Panc1 (cell line): ENCODE measurements at regions not wholly inside any gene's neighbourhood (a gene's known extent, or its start where the extent isn't known, plus 50 kb on each side); places are given as distances from the start of the nearest gene placed in this dataset.

Experiments used
- ATAC-seq: fragments of 200-7000 bp; cut with Tn5 transposase; 2 replicates; pipeline ENCODE4 v1.9.1; 2020; ENCODE audit warnings: mild to moderate bottlenecking, moderate library complexity
- BruUV-seq: library from RNA; stranded (reverse); fragments of 400-500 nt; replicated peaks from 2 replicates; lab custom pipeline; 2021; lab: Mats Ljungman, UMichigan
- CTCF ChIA-PET: fragments of 300-600 bp; sonication (Branson Sonifier 250); formaldehyde crosslinking; loops from one replicate; lab custom pipeline; 2022; ENCODE audit warnings: antibody characterized with exemption; lab: Charles Lee
- POLR2A ChIA-PET: fragments of 300-600 bp; sonication (Branson Sonifier 250); formaldehyde crosslinking; loops from one replicate; lab custom pipeline; 2022; ENCODE audit warnings: antibody characterized with exemption; lab: Charles Lee
- DNase-seq: peaks from one replicate; pipeline ENCODE4 v3.0.0-alpha.2; 2010; ENCODE audit warnings: low read depth, low spot score
- H3K27ac ChIP-seq: 2 replicates; pipeline ENCODE4 v1.5.1; 2011; ENCODE audit warnings: mild to moderate bottlenecking, low read length, inconsistent platforms
- H3K27me3 ChIP-seq: fragments of 200-500 bp; sonication (Bioruptor generic); 2 replicates; pipeline ENCODE4 v1.6.0; 2014; ENCODE audit warnings: low read length, inconsistent platforms; ENCODE audit not compliant: control insufficient read depth, insufficient read depth
- H3K36me3 ChIP-seq: fragments of 200-500 bp; sonication (Bioruptor generic); 2 replicates; pipeline ENCODE4 v1.5.1; 2014; ENCODE audit warnings: inconsistent platforms, mild to moderate bottlenecking, low read length, moderate library complexity; ENCODE audit not compliant: control insufficient read depth, insufficient read depth
- H3K4me1 ChIP-seq: 2 replicates; pipeline ENCODE4 v1.5.1; 2011; ENCODE audit warnings: inconsistent platforms, mild to moderate bottlenecking, low read length, moderate library complexity; ENCODE audit not compliant: control insufficient read depth, insufficient read depth
- H3K4me3 ChIP-seq, 2 experiments: 2 replicates each; pipeline ENCODE4 v1.5.1; 2011 to 2012; ENCODE audit warnings: low read depth in 2 of 2, low read length in 2 of 2, mild to moderate bottlenecking in 2 of 2, inconsistent platforms in 1 of 2, moderate library complexity in 1 of 2
- H3K9me3 ChIP-seq: fragments of 200-500 bp; sonication (Bioruptor generic); 2 replicates; pipeline ENCODE4 v1.5.1; 2014; ENCODE audit warnings: low read depth, mild to moderate bottlenecking, inconsistent platforms, low read length, moderate library complexity; ENCODE audit not compliant: control insufficient read depth, insufficient read depth
- CTCF ChIP-seq: fragments of 450-650 bp; IDR thresholded peaks from 2 replicates; pipeline ENCODE4 v1.5.1; 2017; ENCODE audit warnings: mild to moderate bottlenecking
- POLR2AphosphoS5 ChIP-seq: IDR thresholded peaks from 2 replicates; pipeline ENCODE4 v1.6.1; 2012; ENCODE audit warnings: mild to moderate bottlenecking, low read depth, low read length, moderate library complexity
- REST ChIP-seq, 2 experiments: IDR thresholded peaks; 2 replicates each; pipeline ENCODE4 v1.6.1; 2011 to 2012; ENCODE audit warnings: low read depth in 2 of 2, control low read depth in 1 of 2, low read length in 1 of 2, mild to moderate bottlenecking in 1 of 2, moderate library complexity in 1 of 2; ENCODE audit not compliant: insufficient read depth in 1 of 2
- SIN3A ChIP-seq: IDR thresholded peaks from 2 replicates; pipeline ENCODE4 v1.6.1; 2012; ENCODE audit warnings: low read depth, mild to moderate bottlenecking, low read length, moderate library complexity, borderline replicate concordance; ENCODE audit not compliant: insufficient read depth
- TCF7L2 ChIP-seq: IDR thresholded peaks from 2 replicates; pipeline ENCODE4 v1.6.1; 2011; ENCODE audit warnings: mild to moderate bottlenecking, low read depth, low read length, inconsistent platforms
- in situ Hi-C: cut with HindIII; loops from 2 replicates; pipeline ENCODE4 v1.10.0; 2016; ENCODE audit warnings: low sequenced_read_pairs, low pct_unique_long_range_greater_than_20kb
- intact Hi-C: fragments of 100-400 bp; cut with micrococcal nuclease; formaldehyde crosslinking; loops from one replicate; pipeline ENCODE4 v1.10.0; 2022; ENCODE audit not compliant: unreplicated experiment

DNA sequence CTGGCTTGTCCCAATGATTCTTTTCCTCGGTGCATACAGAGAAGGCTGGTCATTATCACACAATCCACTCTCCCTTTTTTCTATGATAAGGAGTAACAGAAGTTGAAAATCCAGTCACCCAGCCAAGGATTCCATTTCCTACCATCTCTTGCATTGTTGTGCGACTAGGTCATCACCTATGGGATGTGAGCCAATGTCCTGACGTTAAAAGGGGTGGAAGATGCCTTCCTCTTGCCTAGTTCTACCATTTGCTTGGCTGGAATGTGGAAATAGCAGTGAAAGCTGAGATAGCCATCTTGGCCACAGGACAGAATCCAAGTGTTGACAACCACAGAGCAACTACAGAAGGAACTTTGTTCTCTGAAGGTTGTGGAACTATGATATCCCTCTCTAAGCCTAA, 132.2 kb upstream of the KIT start:
- DNase-seq (no peak), ATAC-seq (no peak)
- Histone ChIP-seq H3K27me3 (no peaks in the 10 kb centered on the region), H3K9me3 (no peaks in the 10 kb centered on the region), H3K4me1 (no peaks in the 10 kb centered on the region), H3K36me3 (no peaks in the 10 kb centered on the region), H3K27ac (no peak overlapping the region), H3K4me3 (no peak overlapping the region)
- CTCF ChIA-PET = no interaction called here
- in situ Hi-C loops = no loop called here
- no peak for TF ChIP-seq CTCF
- TF ChIP-seq SIN3A = no peak
- TF ChIP-seq POLR2AphosphoS5 = no peak
- TF ChIP-seq TCF7L2 = no peak
- no peak for TF ChIP-seq REST (IDR thresholded peaks at IDR 0.05; ENCODE audit: insufficient read depth in 1 of 2, low read depth in 2 of 2, low read length in 1 of 2)
- BruUV-seq = no TSS peak
- POLR2A ChIA-PET = no interaction called here
- intact Hi-C loops = no loop called here

DNA sequence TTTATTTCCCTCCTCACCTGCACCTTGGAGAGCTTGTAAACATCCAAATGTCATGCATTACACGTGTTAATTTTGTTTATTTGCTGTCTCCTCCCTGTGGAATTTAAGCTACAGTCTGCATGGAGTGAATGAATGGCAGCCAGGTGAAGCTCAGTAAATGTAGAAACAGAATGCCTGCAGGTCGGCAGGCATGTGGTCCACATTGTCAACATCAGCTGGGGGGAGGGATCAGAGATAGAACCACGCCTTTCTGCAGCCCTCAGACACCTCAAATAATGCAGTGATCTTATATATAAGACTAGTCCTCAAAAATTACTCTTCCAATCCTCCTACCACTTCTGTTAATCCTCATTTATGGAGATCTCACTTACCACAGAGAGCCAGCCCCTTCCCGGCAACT, 131.2 kb upstream of the KIT start:
- in situ Hi-C loops = no loop called here
- no TSS peak for BruUV-seq
- ChIA-PET POLR2A (no interaction called here), CTCF (no interaction called here)
- Histone ChIP-seq H3K27me3 (no peaks in the 10 kb centered on the region), H3K36me3 (no peaks in the 10 kb centered on the region), H3K27ac (no peak overlapping the region), H3K4me1 (no peaks in the 10 kb centered on the region), H3K9me3 (no peaks in the 10 kb centered on the region), H3K4me3 (no peak overlapping the region)
- ATAC-seq (no peak), DNase-seq (no peak)
- TF ChIP-seq CTCF (no peak), REST (IDR thresholded peaks at IDR 0.05; ENCODE audit: insufficient read depth in 1 of 2, low read depth in 2 of 2, low read length in 1 of 2) (no peak)
- intact Hi-C loops = no loop called here
